ENCODE measurements at regions not wholly inside any gene's neighbourhood (a gene's known extent, or its start where the extent isn't known, plus 50 kb on each side); places are given as distances from the start of the nearest gene placed in this dataset.

GRCh38 chr15:38128341-38128781 lies 124.3 kb upstream of the SPRED1 start:
- H3K36me3 ChIP-seq (ENCODE audit: control insufficient read depth in 1 of 2, insufficient read depth in 2 of 2, low read length in 2 of 2) = no peaks in the 10 kb centered on the region
- H2AFZ ChIP-seq (ENCODE audit: low read depth, low read length, poor library complexity, severe bottlenecking) = no peak overlapping the region
- RAD21 ChIA-PET (ENCODE audit: low non-redundant PET in 1 of 2, low total read pairs in 2 of 2, uncharacterized antibody in 2 of 2, unreplicated experiment in 2 of 2) = no interaction called here
- peaks cover 13 to 14% of the 10 kb centered on the region in 2 experiments for H3K4me1 ChIP-seq (ENCODE audit: control insufficient read depth in 1 of 2, insufficient read depth in 2 of 2, low read length in 2 of 2)
- no peaks in the 10 kb centered on the region for H3K27me3 ChIP-seq (ENCODE audit: insufficient read depth, low read length)
- POLR2A ChIA-PET = no interaction called here
- TF ChIP-seq SIN3A (IDR thresholded peaks at IDR 0.05; ENCODE audit: low read depth) = no peak
- no peak for TF ChIP-seq CEBPB (IDR thresholded peaks at IDR 0.05; ENCODE audit: low read depth)
- no peak for TF ChIP-seq SP1 (IDR thresholded peaks at IDR 0.05; ENCODE audit: low read depth)
- no peak for TF ChIP-seq JUND (IDR thresholded peaks at IDR 0.05)
- TF ChIP-seq ZBTB33 (IDR thresholded peaks at IDR 0.05; ENCODE audit: extremely low read depth, insufficient replicate concordance, low read length) = no peak
- TF ChIP-seq EGR1 (IDR thresholded peaks at IDR 0.05; ENCODE audit: low read depth) = no peak
- no peak overlapping the region for H3K4me2 ChIP-seq (ENCODE audit: low read length)
- DNase-seq (ENCODE audit: low read depth, low spot score) (no peak), ATAC-seq (no peak)
- BruUV-seq (replicated peaks) = no TSS peak
- H3K27ac ChIP-seq (ENCODE audit: low read depth, low read length) = no peak overlapping the region
- H3K4me3 ChIP-seq (replicated peaks in 1 of 2; ENCODE audit: low read depth in 1 of 2, low read length in 2 of 2) = no peak overlapping the region
- no peaks in the 10 kb centered on the region for H3K9me2 ChIP-seq (ENCODE audit: insufficient read depth)
- CTCF ChIA-PET = no interaction called here
- H4K20me1 ChIP-seq (ENCODE audit: insufficient read depth) = no peaks in the 10 kb centered on the region
- H3K9ac ChIP-seq (ENCODE audit: low read length) = no peak overlapping the region
- H3K9me3 ChIP-seq (ENCODE audit: control insufficient read depth in 1 of 2, insufficient read depth in 1 of 2, low read depth in 1 of 2, low read length in 2 of 2) = no peaks in the 10 kb centered on the region
- intact Hi-C loops (cut with micrococcal nuclease) = no loop called here
- no peaks in the 10 kb centered on the region for H3K79me2 ChIP-seq (ENCODE audit: insufficient read depth, low read length)

GRCh38 chr15:38128921-38129320 lies 123.7 kb upstream of the SPRED1 start:
- TF ChIP-seq POLR2A (IDR thresholded peaks at IDR 0.05; ENCODE audit: borderline replicate concordance, extremely low read depth, insufficient read depth, insufficient read length) (no peak), SIN3A (IDR thresholded peaks at IDR 0.05; ENCODE audit: low read depth) (no peak)
- no peak overlapping the region for H3K27ac ChIP-seq (ENCODE audit: low read depth, low read length)
- POLR2A ChIA-PET = no interaction called here

More at GRCh38 chr15:38128921-38129320, 123.7 kb upstream of the SPRED1 start:
- H3K9ac ChIP-seq (ENCODE audit: low read length) = no peak overlapping the region
- no peak overlapping the region for H2AFZ ChIP-seq (ENCODE audit: low read depth, low read length, poor library complexity, severe bottlenecking)
- no peak for ATAC-seq
- no peak for DNase-seq (ENCODE audit: low read depth, low spot score)
- no peak overlapping the region; the same call in 1 of the 2 replicates for H3K4me2 ChIP-seq (ENCODE audit: low read length)
- H3K36me3 ChIP-seq (ENCODE audit: control insufficient read depth in 1 of 2, insufficient read depth in 2 of 2, low read length in 2 of 2) = no peaks in the 10 kb centered on the region
- no peak overlapping the region for H3K4me3 ChIP-seq (replicated peaks in 1 of 2; ENCODE audit: low read depth in 1 of 2, low read length in 2 of 2)
- H3K4me1 ChIP-seq (ENCODE audit: control insufficient read depth in 1 of 2, insufficient read depth in 2 of 2, low read length in 2 of 2) = peaks cover 13 to 14% of the 10 kb centered on the region in 2 experiments
- intact Hi-C loops (cut with micrococcal nuclease) = no loop called here
- ChIA-PET RAD21 (ENCODE audit: low non-redundant PET in 1 of 2, low total read pairs in 2 of 2, uncharacterized antibody in 2 of 2, unreplicated experiment in 2 of 2) (no interaction called here), CTCF (no interaction called here)
- no peaks in the 10 kb centered on the region for H3K79me2 ChIP-seq (ENCODE audit: insufficient read depth, low read length)
- BruUV-seq (replicated peaks) = no TSS peak
- no peaks in the 10 kb centered on the region for H3K9me2 ChIP-seq (ENCODE audit: insufficient read depth)
- no peaks in the 10 kb centered on the region for H3K9me3 ChIP-seq (ENCODE audit: control insufficient read depth in 1 of 2, insufficient read depth in 1 of 2, low read depth in 1 of 2, low read length in 2 of 2)
- H3K27me3 ChIP-seq (ENCODE audit: insufficient read depth, low read length) = no peaks in the 10 kb centered on the region
- no peaks in the 10 kb centered on the region for H4K20me1 ChIP-seq (ENCODE audit: insufficient read depth)

Measured in HCT116 (cell line).